Prostate gland (tissue), 2 donors: ENCODE measurements at regions not wholly inside any gene's neighbourhood (a gene's known extent, or its start where the extent isn't known, plus 50 kb on each side); places are given as distances from the start of the nearest gene placed in this dataset.

ENCODE experiments used
- CTCF ChIP-seq, 4 experiments: fragments of 200-600 bp in 2 of 4; fragments of 450-650 bp in 2 of 4; sonication (generic) in 2 of 4; IDR thresholded peaks; 1 replicate in 3 of 4; 2 replicates in 1 of 4; pipeline ENCODE4 v1.5.1; 2016 to 2019; ENCODE audit warnings: antibody characterized with exemption in 4 of 4, mild to moderate bottlenecking in 2 of 4, moderate library complexity in 2 of 4
- POLR2A ChIP-seq: fragments of 450-650 bp; IDR thresholded peaks from one replicate; pipeline ENCODE4 v1.6.1; 2016; ENCODE audit warnings: antibody characterized with exemption, mild to moderate bottlenecking
- POLR2AphosphoS5 ChIP-seq: sonication (generic); formaldehyde crosslinking; IDR thresholded peaks from one replicate; pipeline ENCODE4 v1.6.1; 2017; ENCODE audit warnings: antibody characterized with exemption

GRCh38 chr1:60876952-60877351 is 205.4 kb upstream of the NFIA start:
- TF ChIP-seq POLR2A (no peak), CTCF (IDR thresholded peaks at IDR 0.05) (no peak), POLR2AphosphoS5 (no peak)
